Uterus (tissue), 3 donors: ENCODE measurements at regions not wholly inside any gene's neighbourhood (a gene's known extent, or its start where the extent isn't known, plus 50 kb on each side); places are given as distances from the start of the nearest gene placed in this dataset.

Source experiments
- DNase-seq, 2 donors: peaks; one replicate each; pipeline ENCODE4 v3.0.0-alpha.2; 2019 to 2020
- H3K27ac ChIP-seq, 2 donors: fragments of 200-600 bp; sonication (generic); 1 replicate in 1 of 2; 2 replicates in 1 of 2; pipeline ENCODE4 v1.5.1; 2016 to 2018
- H3K27me3 ChIP-seq, 2 donors: fragments of 200-600 bp; sonication (generic); one replicate each; pipeline ENCODE4 v1.5.1; 2018 to 2019; ENCODE audit warnings: control low read depth in 1 of 2
- H3K36me3 ChIP-seq, 2 donors: fragments of 200-600 bp; sonication (generic); one replicate each; pipeline ENCODE4 v1.5.1; 2019; ENCODE audit warnings: control low read depth in 1 of 2
- H3K4me1 ChIP-seq, 2 donors: fragments of 200-600 bp; sonication (generic); one replicate each; pipeline ENCODE4 v1.5.1; 2018 to 2019; ENCODE audit warnings: control low read depth in 1 of 2
- H3K4me3 ChIP-seq, 2 donors: fragments of 200-600 bp; sonication (generic); 1 replicate in 1 of 2; 2 replicates in 1 of 2; pipeline ENCODE4 v1.5.1; 2018 to 2019; ENCODE audit warnings: mild to moderate bottlenecking in 1 of 2
- H3K9me3 ChIP-seq, 2 donors: fragments of 200-600 bp; sonication (generic); one replicate each; pipeline ENCODE4 v1.5.1; 2019; ENCODE audit warnings: control low read depth in 1 of 2
- POLR2A ChIP-seq, 2 donors: fragments of 450-650 bp; IDR thresholded peaks; one replicate each; pipeline ENCODE4 v1.6.1; 2016; ENCODE audit warnings: antibody characterized with exemption in 2 of 2, mild to moderate bottlenecking in 1 of 2, moderate library complexity in 1 of 2
- intact Hi-C: fragments of 100-400 bp; cut with DNase I; formaldehyde crosslinking; loops from one replicate; pipeline ENCODE4 v1.15.1; 2023; ENCODE audit warnings: low total_unique reads
- TF ChIP-seq, protein P1 (sequence below), 4 experiments: fragments of 200-600 bp in 2 of 4; fragments of 450-650 bp in 2 of 4; sonication (generic) in 2 of 4; IDR thresholded peaks; one replicate each; pipeline ENCODE4 v1.5.1; 2016 to 2019; ENCODE audit warnings: antibody characterized with exemption in 4 of 4, mild to moderate bottlenecking in 2 of 4, moderate library complexity in 1 of 4
- donor health status: DM: yes; HTN: yes; CAD: no.

DNA sequence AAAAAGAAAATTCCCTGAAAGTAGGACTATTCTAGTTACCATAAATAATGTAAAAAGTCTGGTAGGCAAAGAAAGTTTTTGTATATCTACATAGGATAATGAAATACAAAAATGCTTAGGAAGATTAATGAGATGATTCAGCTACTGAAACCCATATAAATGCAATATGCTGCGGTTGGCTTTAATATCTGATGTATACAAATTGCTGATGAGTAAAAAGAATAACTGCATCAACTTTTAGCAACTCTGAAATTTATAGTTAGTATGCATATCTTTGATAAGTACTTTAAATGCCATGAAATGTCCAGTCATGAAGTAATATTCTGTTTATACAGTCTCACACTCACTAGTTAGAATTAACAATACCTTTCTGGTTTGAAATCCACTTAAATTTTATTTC, 404.8 kb downstream of the TLL1 start:
- Histone ChIP-seq H3K4me1 (no peaks in the 10 kb centered on the region), H3K27ac (no peak overlapping the region), H3K9me3 (no peaks in the 10 kb centered on the region), H3K36me3 (no peaks in the 10 kb centered on the region), H3K27me3 (no peaks in the 10 kb centered on the region), H3K4me3 (no peak overlapping the region)
- DNase-seq = no peak
- intact Hi-C loops = no loop called here
- TF ChIP-seq, protein P1, sequence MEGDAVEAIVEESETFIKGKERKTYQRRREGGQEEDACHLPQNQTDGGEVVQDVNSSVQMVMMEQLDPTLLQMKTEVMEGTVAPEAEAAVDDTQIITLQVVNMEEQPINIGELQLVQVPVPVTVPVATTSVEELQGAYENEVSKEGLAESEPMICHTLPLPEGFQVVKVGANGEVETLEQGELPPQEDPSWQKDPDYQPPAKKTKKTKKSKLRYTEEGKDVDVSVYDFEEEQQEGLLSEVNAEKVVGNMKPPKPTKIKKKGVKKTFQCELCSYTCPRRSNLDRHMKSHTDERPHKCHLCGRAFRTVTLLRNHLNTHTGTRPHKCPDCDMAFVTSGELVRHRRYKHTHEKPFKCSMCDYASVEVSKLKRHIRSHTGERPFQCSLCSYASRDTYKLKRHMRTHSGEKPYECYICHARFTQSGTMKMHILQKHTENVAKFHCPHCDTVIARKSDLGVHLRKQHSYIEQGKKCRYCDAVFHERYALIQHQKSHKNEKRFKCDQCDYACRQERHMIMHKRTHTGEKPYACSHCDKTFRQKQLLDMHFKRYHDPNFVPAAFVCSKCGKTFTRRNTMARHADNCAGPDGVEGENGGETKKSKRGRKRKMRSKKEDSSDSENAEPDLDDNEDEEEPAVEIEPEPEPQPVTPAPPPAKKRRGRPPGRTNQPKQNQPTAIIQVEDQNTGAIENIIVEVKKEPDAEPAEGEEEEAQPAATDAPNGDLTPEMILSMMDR (IDR thresholded peaks at IDR 0.05) = no peak
- TF ChIP-seq POLR2A (IDR thresholded peaks at IDR 0.05) = no peak

DNA sequence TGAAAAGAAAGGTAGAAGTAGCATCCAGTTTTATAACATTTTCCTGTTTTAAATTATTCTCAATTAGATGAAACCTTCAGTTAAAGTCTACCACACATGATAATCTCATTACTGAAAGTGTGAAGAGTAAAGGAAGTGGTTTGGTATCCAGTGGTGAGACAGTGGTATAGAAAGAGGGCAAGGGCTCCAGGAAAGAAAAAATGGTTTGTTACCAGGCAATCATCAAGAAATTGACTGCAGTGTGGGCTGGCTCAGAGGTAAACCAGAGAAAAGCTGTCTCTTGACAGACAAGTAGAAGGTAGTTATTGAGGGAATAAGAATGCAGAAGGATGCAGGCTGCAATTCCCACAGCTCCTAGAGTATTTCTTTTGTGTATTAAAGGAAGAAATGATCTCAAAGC, 406.2 kb downstream of the TLL1 start:
- Histone ChIP-seq H3K27me3 (no peaks in the 10 kb centered on the region), H3K36me3 (no peaks in the 10 kb centered on the region), H3K27ac (no peak overlapping the region), H3K9me3 (no peaks in the 10 kb centered on the region), H3K4me3 (no peak overlapping the region), H3K4me1 (no peaks in the 10 kb centered on the region)
- DNase-seq = no peak
- intact Hi-C loops = no loop called here
- no peak for TF ChIP-seq POLR2A (IDR thresholded peaks at IDR 0.05)
- TF ChIP-seq, protein P1 (IDR thresholded peaks at IDR 0.05) = no peak

DNA sequence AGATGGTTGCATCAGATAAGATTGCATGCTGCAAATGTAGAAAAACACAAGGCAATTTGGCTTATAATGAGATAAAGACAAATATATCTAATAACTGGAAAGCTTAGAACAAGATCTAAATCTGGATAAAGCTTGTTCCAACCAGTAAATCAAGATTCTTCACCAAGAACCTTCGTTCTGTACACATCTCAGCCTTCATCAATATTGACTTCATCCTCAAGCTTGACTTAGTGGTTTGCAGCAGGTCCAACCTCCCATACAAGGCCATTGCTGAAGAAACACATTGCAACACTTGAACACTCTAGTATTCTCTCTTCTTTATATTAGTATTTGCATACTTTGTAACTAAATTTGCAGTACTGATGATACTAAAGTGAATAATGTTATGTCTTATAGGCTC, 407.6 kb downstream of the TLL1 start:
- intact Hi-C loops = no loop called here
- no peak overlapping the region for H3K4me3 ChIP-seq
- TF ChIP-seq, protein P1 (IDR thresholded peaks at IDR 0.05) = no peak
- no peak for TF ChIP-seq POLR2A (IDR thresholded peaks at IDR 0.05)

DNA sequence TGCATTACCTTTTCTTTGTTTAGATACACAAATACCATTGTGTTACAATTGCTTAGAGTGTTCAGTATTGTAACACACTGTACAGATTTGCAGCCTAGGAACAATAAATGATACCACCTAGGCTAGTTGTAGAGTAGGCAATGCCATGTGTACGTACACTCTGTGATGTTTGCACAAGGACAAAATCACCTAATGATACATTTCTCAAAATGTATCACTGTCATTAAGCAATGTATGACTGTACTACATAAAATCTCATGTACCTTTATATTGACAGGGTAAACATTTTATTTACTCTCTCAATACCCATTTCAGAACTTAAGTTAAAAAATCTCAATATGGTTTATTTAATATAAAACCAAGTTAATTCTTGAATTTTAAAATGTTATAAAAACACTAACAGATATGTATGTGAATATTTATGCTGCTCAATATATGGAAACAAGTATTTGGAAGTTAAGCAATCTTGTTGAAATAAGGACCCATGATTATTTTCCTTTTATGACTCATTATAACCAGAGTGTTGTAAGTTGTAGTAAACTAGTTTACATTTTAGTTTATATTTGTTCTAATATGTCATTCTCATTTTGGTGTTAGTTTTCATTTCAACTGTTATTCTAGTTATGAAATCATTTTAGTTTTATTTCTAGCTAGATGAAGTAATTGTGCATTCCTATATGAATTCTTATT, 409.2 kb downstream of the TLL1 start:
- no peak overlapping the region for H3K4me3 ChIP-seq
- H3K36me3 ChIP-seq = no peaks in the 10 kb centered on the region
- no peak for TF ChIP-seq POLR2A (IDR thresholded peaks at IDR 0.05)
- no peaks in the 10 kb centered on the region for H3K27me3 ChIP-seq
- H3K27ac ChIP-seq = no peak overlapping the region
- intact Hi-C loops = no loop called here
- no peak for DNase-seq
- no peaks in the 10 kb centered on the region for H3K9me3 ChIP-seq
- H3K4me1 ChIP-seq = no peaks in the 10 kb centered on the region

More for the DNA sequence above, 407.6 kb downstream of the TLL1 start:
- H3K27me3 ChIP-seq = no peaks in the 10 kb centered on the region
- H3K4me1 ChIP-seq = no peaks in the 10 kb centered on the region
- H3K27ac ChIP-seq = no peak overlapping the region
- DNase-seq = no peak
- no peaks in the 10 kb centered on the region for H3K36me3 ChIP-seq
- H3K9me3 ChIP-seq = no peaks in the 10 kb centered on the region

DNA sequence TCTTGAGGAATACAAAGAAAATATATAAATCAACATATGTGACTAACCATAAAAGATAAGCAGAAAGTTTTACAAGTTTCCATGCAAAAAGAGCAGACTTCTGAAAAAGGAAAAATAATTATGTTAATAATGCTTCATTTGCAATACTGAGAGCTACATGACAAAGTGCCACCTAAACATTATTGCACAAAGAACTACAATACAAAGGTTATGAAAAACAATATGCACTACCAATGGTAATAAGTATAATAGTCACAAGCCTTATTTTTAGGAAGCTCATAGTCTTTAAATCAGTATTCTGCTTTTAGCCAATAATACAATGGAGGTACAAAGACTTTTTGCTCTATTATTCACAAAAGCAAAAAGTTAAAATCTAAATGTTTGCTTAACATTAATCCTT, 411.2 kb downstream of the TLL1 start:
- no peak for DNase-seq
- TF ChIP-seq POLR2A (IDR thresholded peaks at IDR 0.05) = no peak
- TF ChIP-seq, protein P1 (IDR thresholded peaks at IDR 0.05) = no peak
- intact Hi-C loops = no loop called here
- H3K36me3 ChIP-seq = no peaks in the 10 kb centered on the region
- no peak overlapping the region for H3K27ac ChIP-seq
- H3K27me3 ChIP-seq = no peaks in the 10 kb centered on the region
- no peak overlapping the region for H3K4me3 ChIP-seq
- H3K9me3 ChIP-seq = no peaks in the 10 kb centered on the region
- no peaks in the 10 kb centered on the region for H3K4me1 ChIP-seq

DNA sequence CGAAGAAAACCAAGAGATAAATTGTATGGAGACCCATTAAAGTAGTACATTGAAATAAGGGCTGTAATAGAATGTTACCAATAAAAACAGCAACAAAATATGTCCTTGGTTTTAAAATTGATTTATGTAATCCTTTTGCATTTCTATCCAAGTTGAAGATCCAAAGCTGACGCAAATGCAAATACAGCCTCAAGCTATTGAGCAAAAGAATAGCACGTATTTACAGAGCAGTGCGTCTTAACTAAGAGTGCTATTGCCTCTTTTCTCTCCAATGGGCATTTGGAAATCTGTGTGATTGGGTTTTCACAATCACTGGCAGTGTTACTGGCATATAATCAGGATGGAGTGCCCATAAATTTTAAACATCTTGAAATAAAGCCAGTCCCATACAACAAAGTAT, 417.4 kb downstream of the TLL1 start:
- Histone ChIP-seq H3K9me3 (no peaks in the 10 kb centered on the region), H3K27me3 (no peaks in the 10 kb centered on the region), H3K4me1 (no peaks in the 10 kb centered on the region), H3K36me3 (no peaks in the 10 kb centered on the region), H3K27ac (no peak overlapping the region), H3K4me3 (no peak overlapping the region)
- no peak for TF ChIP-seq POLR2A (IDR thresholded peaks at IDR 0.05)
- TF ChIP-seq, protein P1 (IDR thresholded peaks at IDR 0.05) = no peak
- intact Hi-C loops = no loop called here
- no peak for DNase-seq
